Common myeloid progenitor, CD34-positive (primary cell): ENCODE measurements at regions not wholly inside any gene's neighbourhood (a gene's known extent, or its start where the extent isn't known, plus 50 kb on each side); places are given as distances from the start of the nearest gene placed in this dataset.

Source experiments
- CTCF ChIA-PET: fragments of 350-600 bp; sonication (Branson Sonifier 250); formaldehyde crosslinking; loops from one replicate; lab custom pipeline; 2021; ENCODE audit warnings: antibody characterized with exemption; lab: Charles Lee
- POLR2A ChIA-PET: fragments of 350-600 bp; sonication (Branson Sonifier 250); formaldehyde crosslinking; loops from one replicate; lab custom pipeline; 2021; ENCODE audit warnings: antibody characterized with exemption; lab: Charles Lee
- DNase-seq, 3 donors: peaks; one replicate each; pipeline versions ENCODE4 v3.0.0 to v3.0.0-alpha.2; 2013
- H3K27ac ChIP-seq, 2 experiments: 1 replicate in 1 of 2; 2 replicates in 1 of 2; pipeline ENCODE4 v1.7.0; 2013; ENCODE audit warnings: inconsistent platforms in 2 of 2, low read length in 2 of 2, mild to moderate bottlenecking in 2 of 2, low read depth in 1 of 2, moderate library complexity in 1 of 2; ENCODE audit not compliant: severe bottlenecking in 2 of 2, insufficient read depth in 1 of 2, poor library complexity in 1 of 2
- H3K27me3 ChIP-seq, 5 experiments: replicated peaks in 2 of 5; 1 replicate in 3 of 5; 2 replicates in 2 of 5; pipeline versions ENCODE4 v1.6.1 to v1.7.0; 2013; ENCODE audit warnings: low read length in 4 of 5, mild to moderate bottlenecking in 2 of 5, moderate library complexity in 2 of 5, inconsistent platforms in 1 of 5; ENCODE audit not compliant: insufficient read depth in 5 of 5, control insufficient read depth in 4 of 5
- H3K36me3 ChIP-seq, 4 experiments: 1 replicate in 2 of 4; 2 replicates in 2 of 4; pipeline versions ENCODE4 v1.6.1 to v1.7.0; 2013; ENCODE audit warnings: low read length in 3 of 4, control low read depth in 1 of 4, mild to moderate bottlenecking in 1 of 4; ENCODE audit not compliant: control insufficient read depth in 4 of 4, insufficient read depth in 4 of 4
- H3K4me1 ChIP-seq, 4 experiments: 1 replicate in 3 of 4; 2 replicates in 1 of 4; pipeline versions ENCODE4 v1.6.1 to v1.7.1; 2013; ENCODE audit warnings: low read length in 3 of 4, mild to moderate bottlenecking in 3 of 4, control low read depth in 1 of 4, inconsistent platforms in 1 of 4, moderate library complexity in 1 of 4; ENCODE audit not compliant: control insufficient read depth in 4 of 4, insufficient read depth in 4 of 4; ENCODE audit errors: control extremely low read depth in 1 of 4
- H3K4me3 ChIP-seq, 7 experiments: 1 replicate in 4 of 7; 2 replicates in 3 of 7; pipeline versions ENCODE4 v1.5.1 to v1.7.0; 2013; ENCODE audit warnings: mild to moderate bottlenecking in 7 of 7, low read length in 6 of 7, moderate library complexity in 6 of 7, inconsistent platforms in 2 of 7, low read depth in 2 of 7, control low read depth in 1 of 7; ENCODE audit not compliant: insufficient read depth in 4 of 7, control insufficient read depth in 1 of 7; ENCODE audit errors: extremely low read depth in 1 of 7
- H3K9me3 ChIP-seq, 5 experiments: 1 replicate in 4 of 5; 2 replicates in 1 of 5; pipeline versions ENCODE4 v1.6.1 to v1.7.1; 2013; ENCODE audit warnings: low read length in 4 of 5, mild to moderate bottlenecking in 2 of 5, inconsistent platforms in 1 of 5, low read depth in 1 of 5, moderate library complexity in 1 of 5; ENCODE audit not compliant: control insufficient read depth in 4 of 5, insufficient read depth in 2 of 5; ENCODE audit errors: control extremely low read depth in 1 of 5
- WGBS: methylation state at CpG from one replicate; pipeline ENCODE4 v1.1.5; 2013; ENCODE audit not compliant: insufficient coverage; 5-methylcytosine and 5-hydroxymethylcytosine counted together

- Histone ChIP-seq H3K36me3 (no peaks in the 10 kb centered on the region), H3K27me3 (no peaks in the 10 kb centered on the region), H3K4me1 (no peaks in the 10 kb centered on the region), H3K9me3 (peaks cover 0 to 4% (median 0%) of the 10 kb centered on the region in 5 experiments), H3K4me3 (no peak overlapping the region), H3K27ac (no peak overlapping the region)
- CTCF ChIA-PET: no interaction called here
- no peak for DNase-seq
- 100% methylated on average over 1 of the region's 3 CpGs for WGBS
- POLR2A ChIA-PET: no interaction called here
Measured at GRCh38 chr4:38454284-38454683, 209.7 kb upstream of the KLF3 start.

DNA sequence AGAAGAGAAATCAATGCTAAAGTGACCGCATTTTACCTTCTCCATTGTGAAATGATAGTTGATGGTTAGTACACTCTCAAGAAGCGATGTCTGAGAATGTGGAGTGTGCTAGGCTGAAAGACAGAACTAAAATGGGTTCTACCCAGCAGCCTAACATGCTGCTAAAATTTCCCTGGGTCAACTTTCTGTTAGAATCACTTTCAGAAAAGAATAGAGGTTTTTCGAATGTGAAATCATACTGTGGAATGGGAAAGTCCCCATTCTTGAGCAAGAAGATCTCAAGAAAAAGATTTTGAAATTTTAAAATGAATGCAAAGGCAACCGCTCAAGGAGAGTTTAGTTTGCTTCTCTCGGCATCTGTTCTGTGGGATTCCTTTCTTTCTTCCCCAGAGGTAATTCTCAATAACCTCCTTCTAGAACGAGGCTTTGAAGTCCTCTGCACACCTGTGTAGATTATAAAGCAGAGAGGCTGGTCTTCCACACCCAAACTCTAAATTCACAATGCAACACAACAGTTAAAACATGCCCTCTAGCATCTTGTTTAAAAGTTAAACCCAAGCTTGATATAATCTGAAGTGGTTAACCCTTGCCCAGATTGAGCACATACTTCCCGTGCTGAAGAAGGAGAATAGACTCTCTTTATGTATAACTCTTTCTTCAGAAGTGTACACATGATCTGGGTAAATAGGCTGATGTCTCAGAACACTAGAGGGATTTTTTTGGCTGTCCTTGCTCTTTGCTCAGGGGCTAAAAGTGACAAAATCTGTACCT, 208.7 kb upstream of the KLF3 start:
- Histone ChIP-seq H3K27me3 (no peaks in the 10 kb centered on the region), H3K27ac (no peak overlapping the region), H3K4me1 (no peaks in the 10 kb centered on the region), H3K4me3 (no peak overlapping the region), H3K36me3 (no peaks in the 10 kb centered on the region), H3K9me3 (peaks cover 0 to 4% (median 0%) of the 10 kb centered on the region in 5 experiments)
- POLR2A ChIA-PET: no interaction called here
- CTCF ChIA-PET: no interaction called here
- 89% methylated on average over 5 of the region's 7 CpGs for WGBS
- DNase-seq: no peak

- ChIA-PET POLR2A (no interaction called here), CTCF (no interaction called here)
- Histone ChIP-seq H3K27me3 (no peaks in the 10 kb centered on the region), H3K4me3 (no peak overlapping the region), H3K4me1 (no peaks in the 10 kb centered on the region), H3K9me3 (peaks cover 0 to 3% (median 0%) of the 10 kb centered on the region in 5 experiments), H3K36me3 (no peaks in the 10 kb centered on the region), H3K27ac (no peak overlapping the region)
- no CpG with 5 or more reads among the region's 1 CpG for WGBS
- DNase-seq: no peak
Measured at GRCh38 chr4:38456096-38456495, 207.9 kb upstream of the KLF3 start.

- Histone ChIP-seq H3K4me3 (no peak overlapping the region), H3K36me3 (no peaks in the 10 kb centered on the region), H3K27ac (no peak overlapping the region), H3K27me3 (no peaks in the 10 kb centered on the region), H3K9me3 (peaks cover 0 to 2% (median 0%) of the 10 kb centered on the region in 5 experiments), H3K4me1 (no peaks in the 10 kb centered on the region)
- ChIA-PET POLR2A (no interaction called here), CTCF (interaction anchor here (0.7 kb wide), 1 partner anchor 10 kb away, joined by 3 read pairs; no protein-coding TSS in a partner anchor)
- WGBS: 95% methylated on average over 3 of the region's 7 CpGs
- no peak for DNase-seq
Measured at GRCh38 chr4:38461342-38461741, 202.7 kb upstream of the KLF3 start.

DNA sequence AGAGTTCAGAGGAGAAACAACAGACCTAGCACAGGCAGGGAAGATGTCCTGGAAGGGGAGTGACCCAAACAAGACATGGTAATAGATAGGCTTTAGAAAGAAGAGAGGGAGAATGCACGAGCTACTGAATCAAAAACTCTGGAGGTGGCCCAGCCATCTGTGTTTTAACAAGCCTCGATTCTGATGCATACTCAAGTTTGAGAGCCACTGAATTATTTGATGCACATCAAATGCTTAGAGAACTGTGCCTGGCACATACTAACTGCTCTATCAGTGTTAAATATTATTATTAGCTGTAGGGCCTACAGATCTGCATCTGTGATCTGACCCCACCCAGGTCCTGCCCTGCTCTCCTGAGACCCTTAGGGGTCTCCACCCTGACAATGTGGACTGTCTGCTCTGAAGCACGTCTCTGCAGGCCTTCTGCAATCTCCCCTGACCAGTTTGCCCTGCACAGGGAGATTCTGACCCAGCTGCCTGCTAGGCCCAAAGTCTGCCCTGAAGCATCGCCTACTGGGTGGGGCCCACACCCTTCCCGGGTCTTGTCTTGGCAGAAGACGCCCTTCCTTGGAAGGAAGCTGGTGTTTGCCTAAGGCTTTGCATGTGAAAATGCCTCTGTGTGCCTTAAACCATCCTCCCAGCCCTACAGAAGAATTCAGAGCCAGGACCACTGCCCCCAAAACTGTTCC, 201.5 kb upstream of the KLF3 start:
- Histone ChIP-seq H3K4me3 (no peak overlapping the region), H3K36me3 (no peaks in the 10 kb centered on the region), H3K4me1 (no peaks in the 10 kb centered on the region), H3K27me3 (no peaks in the 10 kb centered on the region), H3K9me3 (peaks cover 1 to 14% (median 3%) of the 10 kb centered on the region in 5 experiments), H3K27ac (no peak overlapping the region)
- CTCF ChIA-PET: interaction anchor here (1.1 kb wide), 1 partner anchor 132 kb away, joined by 3 read pairs; no protein-coding TSS in a partner anchor
- POLR2A ChIA-PET: no interaction called here
- DNase-seq: no peak
- 93% methylated on average over 4 of the region's 6 CpGs for WGBS

- Histone ChIP-seq H3K27me3 (no peaks in the 10 kb centered on the region), H3K9me3 (peaks cover 0 to 18% (median 4%) of the 10 kb centered on the region in 5 experiments), H3K36me3 (no peaks in the 10 kb centered on the region), H3K4me3 (no peak overlapping the region), H3K4me1 (no peaks in the 10 kb centered on the region), H3K27ac (no peak overlapping the region)
- ChIA-PET POLR2A (no interaction called here), CTCF (no interaction called here)
- no peak for DNase-seq
- WGBS: 100% methylated on average over 3 of the region's 6 CpGs
Measured at GRCh38 chr4:38463268-38463958, 200.6 kb upstream of the KLF3 start.
